HEK293 (cell line): ENCODE measurements at regions not wholly inside any gene's neighbourhood (a gene's known extent, or its start where the extent isn't known, plus 50 kb on each side); places are given as distances from the start of the nearest gene placed in this dataset.

ENCODE experiments used
- CTCF ChIA-PET: fragments of 350-600 bp; formaldehyde crosslinking; extraction: SDS; loops from one replicate; lab custom pipeline; 2021; ENCODE audit warnings: antibody characterized with exemption; lab: Yijun Ruan, JAX
- POLR2A ChIA-PET: fragments of 300-600 bp; formaldehyde crosslinking; extraction: SDS; loops from one replicate; lab custom pipeline; 2020; ENCODE audit warnings: antibody characterized with exemption, inconsistent platforms; lab: Yijun Ruan, JAX
- H3K27ac ChIP-seq: fragments of 200-500 bp; sonication (Bioruptor generic); 2 replicates; pipeline ENCODE4 v1.5.1; 2014; ENCODE audit warnings: low read depth, low read length, control low read depth, inconsistent platforms; ENCODE audit errors: extremely low read depth
- H3K36me3 ChIP-seq, 2 experiments: fragments of 200-500 bp in 1 of 2; sonication (Bioruptor generic) in 1 of 2; 1 replicate in 1 of 2; 2 replicates in 1 of 2; pipeline ENCODE4 v1.5.1; 2014 to 2017; ENCODE audit warnings: inconsistent platforms in 2 of 2, low read length in 2 of 2; ENCODE audit not compliant: control insufficient read depth in 2 of 2, insufficient read depth in 1 of 2
- H3K4me1 ChIP-seq: fragments of 200-500 bp; sonication (Bioruptor generic); 2 replicates; pipeline ENCODE4 v1.5.1; 2014; ENCODE audit warnings: mild to moderate bottlenecking, low read length, inconsistent platforms; ENCODE audit not compliant: control insufficient read depth, insufficient read depth
- H3K4me3 ChIP-seq: 2 replicates; pipeline ENCODE4 v1.5.1; 2011; ENCODE audit warnings: low read depth, mild to moderate bottlenecking, control low read depth, low read length, moderate library complexity
- H3K9me3 ChIP-seq: fragments of 200-500 bp; sonication (Bioruptor generic); 2 replicates; pipeline ENCODE4 v1.5.1; 2014; ENCODE audit warnings: low read depth, low read length, inconsistent platforms; ENCODE audit not compliant: control insufficient read depth, insufficient read depth
- FEZF1 ChIP-seq: fragments of 450-650 bp; formaldehyde crosslinking; IDR thresholded peaks from 2 replicates; pipeline ENCODE4 v1.5.1; 2016; ENCODE audit warnings: missing biosample characterization, missing genetic modification characterization
- GLI2 ChIP-seq: fragments of 450-650 bp; formaldehyde crosslinking; IDR thresholded peaks from 2 replicates; pipeline ENCODE4; 2017; ENCODE audit warnings: missing biosample characterization, missing genetic modification characterization, low read depth, borderline replicate concordance
- ZBTB7A ChIP-seq: fragments of 450-650 bp; formaldehyde crosslinking; IDR thresholded peaks from 2 replicates; pipeline ENCODE4 v1.5.1; 2016; ENCODE audit warnings: low read depth, missing biosample characterization, missing genetic modification characterization
- ZNF138 ChIP-seq: fragments of 450-650 bp; formaldehyde crosslinking; IDR thresholded peaks from 2 replicates; pipeline ENCODE4 v1.5.1; 2016; ENCODE audit warnings: missing biosample characterization, missing genetic modification characterization, borderline replicate concordance
- ZNF146 ChIP-seq: fragments of 450-650 bp; formaldehyde crosslinking; IDR thresholded peaks from 2 replicates; pipeline ENCODE4 v1.5.1; 2016; ENCODE audit warnings: missing biosample characterization, missing genetic modification characterization
- ZNF2 ChIP-seq: fragments of 450-650 bp; formaldehyde crosslinking; IDR thresholded peaks from 2 replicates; pipeline ENCODE4 v1.5.1; 2016; ENCODE audit warnings: missing biosample characterization, missing genetic modification characterization
- ZNF223 ChIP-seq: fragments of 450-650 bp; formaldehyde crosslinking; IDR thresholded peaks from 2 replicates; pipeline ENCODE4 v1.5.1; 2016; ENCODE audit warnings: missing biosample characterization, missing genetic modification characterization
- ZNF324 ChIP-seq: fragments of 450-650 bp; formaldehyde crosslinking; IDR thresholded peaks from 2 replicates; pipeline ENCODE4 v1.5.1; 2016; ENCODE audit warnings: missing biosample characterization, missing genetic modification characterization
- ZNF335 ChIP-seq: fragments of 450-650 bp; formaldehyde crosslinking; conservative IDR thresholded peaks from 2 replicates; pipeline ENCODE4 v1.5.1; 2016; ENCODE audit warnings: missing biosample characterization, missing genetic modification characterization
- ZNF350 ChIP-seq: fragments of 450-650 bp; formaldehyde crosslinking; IDR thresholded peaks from 2 replicates; pipeline ENCODE4 v1.5.0; 2017; ENCODE audit warnings: missing biosample characterization, mild to moderate bottlenecking, missing genetic modification characterization
- ZNF423 ChIP-seq: fragments of 450-650 bp; formaldehyde crosslinking; IDR thresholded peaks from 2 replicates; pipeline ENCODE4 v1.5.1; 2016; ENCODE audit warnings: missing biosample characterization, missing genetic modification characterization
- ZNF514 ChIP-seq: fragments of 450-650 bp; formaldehyde crosslinking; IDR thresholded peaks from 2 replicates; pipeline ENCODE4 v1.5.1; 2016; ENCODE audit warnings: missing biosample characterization, missing genetic modification characterization
- ZNF521 ChIP-seq: fragments of 450-650 bp; formaldehyde crosslinking; IDR thresholded peaks from 2 replicates; pipeline ENCODE4 v1.5.1; 2017; ENCODE audit warnings: missing biosample characterization, mild to moderate bottlenecking, missing genetic modification characterization
- ZNF529 ChIP-seq: fragments of 450-650 bp; formaldehyde crosslinking; IDR thresholded peaks from 2 replicates; pipeline ENCODE4 v1.5.1; 2017; ENCODE audit warnings: missing genetic modification characterization, missing biosample characterization; ENCODE audit not compliant: insufficient replicate concordance
- ZNF548 ChIP-seq: fragments of 450-650 bp; formaldehyde crosslinking; IDR thresholded peaks from 2 replicates; pipeline ENCODE4 v1.5.1; 2016; ENCODE audit warnings: missing biosample characterization, missing genetic modification characterization
- ZNF621 ChIP-seq: fragments of 450-650 bp; formaldehyde crosslinking; IDR thresholded peaks from 2 replicates; pipeline ENCODE4 v1.5.1; 2017; ENCODE audit warnings: missing biosample characterization, missing genetic modification characterization
- ZNF701 ChIP-seq: fragments of 450-650 bp; formaldehyde crosslinking; IDR thresholded peaks from 2 replicates; pipeline ENCODE4 v1.5.1; 2016; ENCODE audit warnings: missing biosample characterization, missing genetic modification characterization
- ZNF837 ChIP-seq: fragments of 450-650 bp; formaldehyde crosslinking; IDR thresholded peaks from 2 replicates; pipeline ENCODE4 v1.5.1; 2016; ENCODE audit warnings: missing biosample characterization, missing genetic modification characterization
- ZNF843 ChIP-seq: fragments of 450-650 bp; formaldehyde crosslinking; IDR thresholded peaks from 2 replicates; pipeline ENCODE4 v1.5.1; 2016; ENCODE audit warnings: missing biosample characterization, missing genetic modification characterization
- ZSCAN16 ChIP-seq: fragments of 450-650 bp; formaldehyde crosslinking; IDR thresholded peaks from 2 replicates; pipeline ENCODE4 v1.5.1; 2016; ENCODE audit warnings: missing biosample characterization, missing genetic modification characterization
- ZXDB ChIP-seq: fragments of 450-650 bp; formaldehyde crosslinking; IDR thresholded peaks from 2 replicates; pipeline ENCODE4 v1.5.1; 2016; ENCODE audit warnings: missing biosample characterization, missing genetic modification characterization
- TF ChIP-seq, protein P1 (sequence below): fragments of 450-650 bp; formaldehyde crosslinking; IDR thresholded peaks from 2 replicates; pipeline ENCODE4 v1.5.1; 2016; ENCODE audit warnings: missing biosample characterization, missing genetic modification characterization
- TF ChIP-seq, protein P2 (sequence below): fragments of 450-650 bp; formaldehyde crosslinking; optimal IDR thresholded peaks from 2 replicates; pipeline ENCODE3; 2016; ENCODE audit warnings: missing biosample characterization, mild to moderate bottlenecking, missing genetic modification characterization
- TF ChIP-seq, protein P3 (sequence below): fragments of 450-650 bp; formaldehyde crosslinking; IDR thresholded peaks from 2 replicates; pipeline ENCODE4 v1.5.1; 2016; ENCODE audit warnings: missing biosample characterization, missing genetic modification characterization
- TF ChIP-seq, protein P4 (sequence below): fragments of 450-650 bp; IDR thresholded peaks from 2 replicates; pipeline ENCODE4 v1.5.1; 2018; ENCODE audit warnings: missing biosample characterization, missing genetic modification characterization
- TF ChIP-seq, protein P5 (sequence below): sonication (generic); formaldehyde crosslinking; IDR thresholded peaks from 2 replicates; pipeline ENCODE4 v1.8.1; 2022; ENCODE audit warnings: mild to moderate bottlenecking, moderate library complexity, missing genetic modification reagents

DNA sequence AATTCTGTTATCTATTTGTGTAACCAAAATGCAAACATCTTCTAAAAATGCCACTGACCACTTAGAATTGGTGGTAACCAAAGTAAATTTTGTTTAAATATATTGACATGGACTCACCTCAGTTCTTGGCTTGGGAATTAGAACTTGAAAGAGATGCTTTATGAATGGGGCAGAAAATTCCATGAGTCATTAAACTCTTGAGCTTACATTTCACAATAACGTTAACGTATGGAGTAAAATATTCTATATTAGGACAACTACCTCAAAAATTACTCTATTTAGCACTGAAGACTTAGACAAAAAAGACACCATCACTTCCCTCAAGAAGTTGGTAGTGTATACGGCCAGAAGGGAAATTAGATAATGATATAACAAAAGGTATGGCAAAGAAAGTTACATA, 752.2 kb upstream of the MARCKS start:
- TF ChIP-seq GLI2 (tag by site-specific recombination) (no peak), ZXDB (no peak), ZNF621 (tag by site-specific recombination) (no peak), ZNF548 (tag by site-specific recombination) (no peak), ZNF514 (tag by site-specific recombination) (no peak), ZNF324 (no peak), ZNF423 (tag by site-specific recombination) (no peak), ZNF843 (tag by site-specific recombination) (no peak), ZNF335 (tag by site-specific recombination) (no peak), ZBTB7A (no peak), ZNF350 (tag by site-specific recombination) (no peak), ZNF138 (tag by site-specific recombination) (no peak), ZNF223 (tag by site-specific recombination) (no peak)
- TF ChIP-seq, protein P1, sequence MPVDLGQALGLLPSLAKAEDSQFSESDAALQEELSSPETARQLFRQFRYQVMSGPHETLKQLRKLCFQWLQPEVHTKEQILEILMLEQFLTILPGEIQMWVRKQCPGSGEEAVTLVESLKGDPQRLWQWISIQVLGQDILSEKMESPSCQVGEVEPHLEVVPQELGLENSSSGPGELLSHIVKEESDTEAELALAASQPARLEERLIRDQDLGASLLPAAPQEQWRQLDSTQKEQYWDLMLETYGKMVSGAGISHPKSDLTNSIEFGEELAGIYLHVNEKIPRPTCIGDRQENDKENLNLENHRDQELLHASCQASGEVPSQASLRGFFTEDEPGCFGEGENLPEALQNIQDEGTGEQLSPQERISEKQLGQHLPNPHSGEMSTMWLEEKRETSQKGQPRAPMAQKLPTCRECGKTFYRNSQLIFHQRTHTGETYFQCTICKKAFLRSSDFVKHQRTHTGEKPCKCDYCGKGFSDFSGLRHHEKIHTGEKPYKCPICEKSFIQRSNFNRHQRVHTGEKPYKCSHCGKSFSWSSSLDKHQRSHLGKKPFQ (tag by site-specific recombination), result no peak
- no peaks in the 10 kb centered on the region; the same call in 1 of the 2 replicates for H3K9me3 ChIP-seq
- H3K4me3 ChIP-seq, result no peak overlapping the region
- no peak overlapping the region for H3K27ac ChIP-seq
- POLR2A ChIA-PET, result no interaction called here
- H3K4me1 ChIP-seq, result no peaks in the 10 kb centered on the region
- CTCF ChIA-PET, result no interaction called here
- no peaks in the 10 kb centered on the region for H3K36me3 ChIP-seq

- CTCF ChIA-PET, result interaction anchor here (0.6 kb wide), 1 partner anchor 196 kb away, joined by 3 read pairs; no protein-coding TSS in a partner anchor
- H3K36me3 ChIP-seq, result no peaks in the 10 kb centered on the region
- no peaks in the 10 kb centered on the region; the same call in 1 of the 2 replicates for H3K9me3 ChIP-seq
- POLR2A ChIA-PET, result no interaction called here
- TF ChIP-seq ZNF514 (tag by site-specific recombination), result no peak
- TF ChIP-seq, protein P2, sequence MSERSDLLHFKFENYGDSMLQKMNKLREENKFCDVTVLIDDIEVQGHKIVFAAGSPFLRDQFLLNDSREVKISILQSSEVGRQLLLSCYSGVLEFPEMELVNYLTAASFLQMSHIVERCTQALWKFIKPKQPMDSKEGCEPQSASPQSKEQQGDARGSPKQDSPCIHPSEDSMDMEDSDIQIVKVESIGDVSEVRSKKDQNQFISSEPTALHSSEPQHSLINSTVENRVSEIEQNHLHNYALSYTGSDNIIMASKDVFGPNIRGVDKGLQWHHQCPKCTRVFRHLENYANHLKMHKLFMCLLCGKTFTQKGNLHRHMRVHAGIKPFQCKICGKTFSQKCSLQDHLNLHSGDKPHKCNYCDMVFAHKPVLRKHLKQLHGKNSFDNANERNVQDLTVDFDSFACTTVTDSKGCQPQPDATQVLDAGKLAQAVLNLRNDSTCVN, result no peak
- no peak for TF ChIP-seq ZNF701
- TF ChIP-seq ZNF837 (tag by site-specific recombination), result no peak
- no peak for TF ChIP-seq ZBTB7A
- no peak for TF ChIP-seq ZSCAN16 (tag by site-specific recombination)
- no peak for TF ChIP-seq ZNF529
- TF ChIP-seq ZNF521 (tag by site-specific recombination), result no peak
- TF ChIP-seq, protein P3, sequence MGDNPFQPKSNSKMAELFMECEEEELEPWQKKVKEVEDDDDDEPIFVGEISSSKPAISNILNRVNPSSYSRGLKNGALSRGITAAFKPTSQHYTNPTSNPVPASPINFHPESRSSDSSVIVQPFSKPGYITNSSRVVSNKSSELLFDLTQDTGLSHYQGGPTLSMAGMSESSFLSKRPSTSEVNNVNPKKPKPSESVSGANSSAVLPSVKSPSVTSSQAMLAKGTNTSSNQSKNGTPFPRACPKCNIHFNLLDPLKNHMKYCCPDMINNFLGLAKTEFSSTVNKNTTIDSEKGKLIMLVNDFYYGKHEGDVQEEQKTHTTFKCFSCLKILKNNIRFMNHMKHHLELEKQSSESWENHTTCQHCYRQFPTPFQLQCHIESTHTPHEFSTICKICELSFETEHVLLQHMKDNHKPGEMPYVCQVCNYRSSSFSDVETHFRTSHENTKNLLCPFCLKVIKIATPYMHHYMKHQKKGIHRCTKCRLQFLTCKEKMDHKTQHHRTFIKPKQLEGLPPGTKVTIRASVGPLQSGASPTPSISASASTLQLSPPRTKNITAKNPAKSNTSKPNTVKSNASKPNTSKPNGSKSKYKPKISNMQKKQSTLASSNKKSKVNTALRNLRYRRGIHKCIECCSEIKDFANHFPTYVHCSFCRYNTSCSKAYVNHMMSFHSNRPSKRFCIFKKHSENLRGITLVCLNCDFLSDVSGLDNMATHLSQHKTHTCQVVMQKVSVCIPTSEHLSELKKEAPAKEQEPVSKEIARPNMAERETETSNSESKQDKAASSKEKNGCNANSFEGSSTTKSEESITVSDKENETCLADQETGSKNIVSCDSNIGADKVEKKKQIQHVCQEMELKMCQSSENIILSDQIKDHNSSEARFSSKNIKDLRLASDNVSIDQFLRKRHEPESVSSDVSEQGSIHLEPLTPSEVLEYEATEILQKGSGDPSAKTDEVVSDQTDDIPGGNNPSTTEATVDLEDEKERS (tag by site-specific recombination), result no peak
- TF ChIP-seq, protein P4, sequence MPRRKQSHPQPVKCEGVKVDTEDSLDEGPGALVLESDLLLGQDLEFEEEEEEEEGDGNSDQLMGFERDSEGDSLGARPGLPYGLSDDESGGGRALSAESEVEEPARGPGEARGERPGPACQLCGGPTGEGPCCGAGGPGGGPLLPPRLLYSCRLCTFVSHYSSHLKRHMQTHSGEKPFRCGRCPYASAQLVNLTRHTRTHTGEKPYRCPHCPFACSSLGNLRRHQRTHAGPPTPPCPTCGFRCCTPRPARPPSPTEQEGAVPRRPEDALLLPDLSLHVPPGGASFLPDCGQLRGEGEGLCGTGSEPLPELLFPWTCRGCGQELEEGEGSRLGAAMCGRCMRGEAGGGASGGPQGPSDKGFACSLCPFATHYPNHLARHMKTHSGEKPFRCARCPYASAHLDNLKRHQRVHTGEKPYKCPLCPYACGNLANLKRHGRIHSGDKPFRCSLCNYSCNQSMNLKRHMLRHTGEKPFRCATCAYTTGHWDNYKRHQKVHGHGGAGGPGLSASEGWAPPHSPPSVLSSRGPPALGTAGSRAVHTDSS (tag by site-specific recombination), result no peak
- TF ChIP-seq, protein P5, sequence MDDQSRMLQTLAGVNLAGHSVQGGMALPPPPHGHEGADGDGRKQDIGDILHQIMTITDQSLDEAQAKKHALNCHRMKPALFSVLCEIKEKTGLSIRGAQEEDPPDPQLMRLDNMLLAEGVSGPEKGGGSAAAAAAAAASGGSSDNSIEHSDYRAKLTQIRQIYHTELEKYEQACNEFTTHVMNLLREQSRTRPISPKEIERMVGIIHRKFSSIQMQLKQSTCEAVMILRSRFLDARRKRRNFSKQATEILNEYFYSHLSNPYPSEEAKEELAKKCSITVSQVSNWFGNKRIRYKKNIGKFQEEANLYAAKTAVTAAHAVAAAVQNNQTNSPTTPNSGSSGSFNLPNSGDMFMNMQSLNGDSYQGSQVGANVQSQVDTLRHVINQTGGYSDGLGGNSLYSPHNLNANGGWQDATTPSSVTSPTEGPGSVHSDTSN (CRISPR knock-in tag), result no peak
- no peak for TF ChIP-seq ZNF2 (tag by site-specific recombination)
- no peak for TF ChIP-seq FEZF1 (tag by site-specific recombination)
- no peak for TF ChIP-seq ZNF146 (tag by site-specific recombination)
- no peak overlapping the region for H3K4me3 ChIP-seq
- H3K27ac ChIP-seq, result no peak overlapping the region
- H3K4me1 ChIP-seq, result no peaks in the 10 kb centered on the region
Measured at GRCh38 chr6:113110211-113110610, 746.9 kb upstream of the MARCKS start.
